ENCODE measurements at regions not wholly inside any gene's neighbourhood (a gene's known extent, or its start where the extent isn't known, plus 50 kb on each side); places are given as distances from the start of the nearest gene placed in this dataset.

GRCh38 chr16:27617665-27618064 is 67.7 kb downstream of the KATNIP start:
- Histone ChIP-seq H3K9me3 (no peaks in the 10 kb centered on the region), H3K27ac (no peak overlapping the region), H3K4me3 (no peak overlapping the region), H3K4me1 (no peaks in the 10 kb centered on the region), H3K36me3 (peaks cover 25% of the 10 kb centered on the region), H3K27me3 (ENCODE audit: low read depth) (no peaks in the 10 kb centered on the region)
- TF ChIP-seq CTCF (IDR thresholded peaks at IDR 0.05): no peak
- DNase-seq (no peak), ATAC-seq (no peak)
- intact Hi-C loops (cut with DNase I): no loop called here

GRCh38 chr16:27618165-27618564 is 68.2 kb downstream of the KATNIP start:
- no peak for DNase-seq
- intact Hi-C loops (cut with DNase I): no loop called here
- Histone ChIP-seq H3K9me3 (no peaks in the 10 kb centered on the region), H3K4me3 (no peak overlapping the region), H3K27ac (no peak overlapping the region), H3K27me3 (ENCODE audit: low read depth) (no peaks in the 10 kb centered on the region), H3K36me3 (peaks cover 25% of the 10 kb centered on the region), H3K4me1 (no peaks in the 10 kb centered on the region)
- ATAC-seq: no peak
- no peak for TF ChIP-seq CTCF (IDR thresholded peaks at IDR 0.05)

- H3K36me3 ChIP-seq: peaks cover 25% of the 10 kb centered on the region
- H3K4me1 ChIP-seq: no peaks in the 10 kb centered on the region
- no peak for TF ChIP-seq CTCF (IDR thresholded peaks at IDR 0.05)
- DNase-seq (no peak), ATAC-seq (no peak)
- intact Hi-C loops (cut with DNase I): no loop called here
- no peak overlapping the region for H3K27ac ChIP-seq
- H3K27me3 ChIP-seq (ENCODE audit: low read depth): no peaks in the 10 kb centered on the region
- no peaks in the 10 kb centered on the region for H3K9me3 ChIP-seq
- H3K4me3 ChIP-seq: no peak overlapping the region
These were observed 68.8 kb downstream of the KATNIP start for GRCh38 chr16:27618606-27619327.

GRCh38 chr16:27620541-27620940 is 70.6 kb downstream of the KATNIP start:
- Histone ChIP-seq H3K27ac (no peak overlapping the region), H3K4me1 (peaks cover 10% of the 10 kb centered on the region), H3K27me3 (ENCODE audit: low read depth) (no peaks in the 10 kb centered on the region), H3K9me3 (no peaks in the 10 kb centered on the region), H3K4me3 (no peak overlapping the region), H3K36me3 (peaks cover 25% of the 10 kb centered on the region)
- no peak for DNase-seq
- intact Hi-C loops (cut with DNase I): no loop called here
- no peak for TF ChIP-seq CTCF (IDR thresholded peaks at IDR 0.05)
- ATAC-seq: no peak

- H3K27ac ChIP-seq: peak overlapping the region; percentile 62
- DNase-seq: no peak
- H3K27me3 ChIP-seq (ENCODE audit: low read depth): no peaks in the 10 kb centered on the region
- H3K4me1 ChIP-seq: peaks cover 15% of the 10 kb centered on the region
- intact Hi-C loops (cut with DNase I): no loop called here
- H3K36me3 ChIP-seq: peaks cover 14% of the 10 kb centered on the region
- no peaks in the 10 kb centered on the region for H3K9me3 ChIP-seq
- ATAC-seq: no peak
- H3K4me3 ChIP-seq: no peak overlapping the region
- no peak for TF ChIP-seq CTCF (IDR thresholded peaks at IDR 0.05)
These were observed 74.5 kb downstream of the KATNIP start for GRCh38 chr16:27624154-27625049.

Measured in lower lobe of right lung (tissue), 2 donors.